ENCODE measurements at regions not wholly inside any gene's neighbourhood (a gene's known extent, or its start where the extent isn't known, plus 50 kb on each side); places are given as distances from the start of the nearest gene placed in this dataset.
"Not testable (repeated sequence)": the region's sequence is repeated elsewhere in the genome, so short reads cannot be mapped to it uniquely, and the experiment has no call there.

DNA sequence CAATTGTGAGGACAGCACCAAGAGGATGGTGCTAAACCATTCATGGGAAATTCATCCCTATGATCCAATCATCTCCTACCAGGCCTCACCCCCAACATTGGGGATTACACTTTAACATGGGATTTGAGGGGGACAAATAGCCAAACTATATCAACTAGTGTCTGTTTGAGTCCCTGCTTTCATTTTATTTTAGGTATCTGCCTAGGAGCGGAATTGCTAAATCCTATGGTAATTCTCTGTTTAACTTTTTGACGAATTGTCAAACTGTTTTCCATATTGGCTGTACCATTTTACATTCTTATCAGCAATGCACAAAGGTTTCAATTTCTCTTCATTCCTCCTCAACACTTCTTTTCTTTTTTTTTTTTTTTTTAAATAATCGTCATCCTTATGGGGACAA is 318.4 kb upstream of the NRP1 start:
- H3K4me3 ChIP-seq = no peak overlapping the region
- peaks cover 0 to 7% (median 7%) of the 10 kb centered on the region in 3 donors for H3K9me3 ChIP-seq
- intact Hi-C loops (cut with DNase I) = no loop called here
- H3K27me3 ChIP-seq = no peaks in the 10 kb centered on the region
- H3K36me3 ChIP-seq = no peaks in the 10 kb centered on the region
- no peaks in the 10 kb centered on the region for H3K4me1 ChIP-seq
- no peak overlapping the region for H3K27ac ChIP-seq
- TF ChIP-seq, protein P1, sequence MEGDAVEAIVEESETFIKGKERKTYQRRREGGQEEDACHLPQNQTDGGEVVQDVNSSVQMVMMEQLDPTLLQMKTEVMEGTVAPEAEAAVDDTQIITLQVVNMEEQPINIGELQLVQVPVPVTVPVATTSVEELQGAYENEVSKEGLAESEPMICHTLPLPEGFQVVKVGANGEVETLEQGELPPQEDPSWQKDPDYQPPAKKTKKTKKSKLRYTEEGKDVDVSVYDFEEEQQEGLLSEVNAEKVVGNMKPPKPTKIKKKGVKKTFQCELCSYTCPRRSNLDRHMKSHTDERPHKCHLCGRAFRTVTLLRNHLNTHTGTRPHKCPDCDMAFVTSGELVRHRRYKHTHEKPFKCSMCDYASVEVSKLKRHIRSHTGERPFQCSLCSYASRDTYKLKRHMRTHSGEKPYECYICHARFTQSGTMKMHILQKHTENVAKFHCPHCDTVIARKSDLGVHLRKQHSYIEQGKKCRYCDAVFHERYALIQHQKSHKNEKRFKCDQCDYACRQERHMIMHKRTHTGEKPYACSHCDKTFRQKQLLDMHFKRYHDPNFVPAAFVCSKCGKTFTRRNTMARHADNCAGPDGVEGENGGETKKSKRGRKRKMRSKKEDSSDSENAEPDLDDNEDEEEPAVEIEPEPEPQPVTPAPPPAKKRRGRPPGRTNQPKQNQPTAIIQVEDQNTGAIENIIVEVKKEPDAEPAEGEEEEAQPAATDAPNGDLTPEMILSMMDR (IDR thresholded peaks at IDR 0.05) = no peak
- no peak for TF ChIP-seq POLR2A (IDR thresholded peaks at IDR 0.05)
- 86 to 96% methylated on average over 3 of the region's 3 CpGs for WGBS, 2 donors
- no peak for DNase-seq

DNA sequence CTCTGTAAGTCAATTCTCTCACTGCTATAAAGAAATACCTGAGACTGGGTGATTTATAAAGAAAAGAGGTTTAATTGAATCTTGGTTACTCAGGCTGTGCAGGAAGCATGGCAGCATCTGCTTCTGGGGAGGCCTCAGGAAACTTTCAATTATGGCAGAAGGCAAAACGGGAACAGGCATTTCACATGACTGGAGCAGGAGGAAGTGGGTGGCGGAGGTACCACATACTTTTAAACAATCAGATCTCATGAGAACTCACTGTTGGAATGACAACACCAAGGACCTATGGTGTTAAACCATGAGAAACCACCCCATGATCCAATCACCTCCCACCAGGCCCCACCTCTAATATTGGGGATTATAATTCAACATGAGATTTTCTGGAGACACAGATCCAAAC is 315.7 kb upstream of the NRP1 start:
- H3K9me3 ChIP-seq; intact Hi-C loops (cut with DNase I); H3K4me3 ChIP-seq; DNase-seq; H3K27ac ChIP-seq; H3K4me1 ChIP-seq; H3K27me3 ChIP-seq; H3K36me3 ChIP-seq: not testable (repeated sequence)
- WGBS, 2 donors = 68 to 77% methylated on average over 2 of the region's 2 CpGs

DNA sequence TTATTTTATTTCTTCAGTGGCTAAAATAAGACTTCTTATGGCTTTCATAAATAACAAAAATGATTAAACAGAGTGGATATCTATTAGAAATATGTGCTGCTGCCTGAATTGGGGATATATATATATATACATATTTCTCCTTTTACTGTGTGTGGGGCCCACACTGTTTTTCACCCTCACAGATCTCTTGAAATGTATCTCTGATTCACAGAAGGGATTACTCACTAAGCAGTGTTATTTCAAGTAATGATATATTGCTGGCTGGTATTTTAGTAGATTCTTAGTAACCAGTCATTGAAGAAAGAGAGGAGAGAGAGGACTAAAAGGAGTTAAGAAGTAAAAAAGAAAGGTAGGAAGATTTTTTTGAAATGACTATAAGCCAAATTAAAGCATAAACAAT is 308.6 kb upstream of the NRP1 start:
- Histone ChIP-seq H3K4me3 (no peak overlapping the region), H3K27me3 (no peaks in the 10 kb centered on the region), H3K9me3 (no peaks in the 10 kb centered on the region), H3K27ac (no peak overlapping the region), H3K36me3 (no peaks in the 10 kb centered on the region), H3K4me1 (no peaks in the 10 kb centered on the region)
- intact Hi-C loops (cut with DNase I) = no loop called here
- TF ChIP-seq, protein P1 (IDR thresholded peaks at IDR 0.05) = no peak
- TF ChIP-seq POLR2A (IDR thresholded peaks at IDR 0.05) = no peak
- DNase-seq = no peak

DNA sequence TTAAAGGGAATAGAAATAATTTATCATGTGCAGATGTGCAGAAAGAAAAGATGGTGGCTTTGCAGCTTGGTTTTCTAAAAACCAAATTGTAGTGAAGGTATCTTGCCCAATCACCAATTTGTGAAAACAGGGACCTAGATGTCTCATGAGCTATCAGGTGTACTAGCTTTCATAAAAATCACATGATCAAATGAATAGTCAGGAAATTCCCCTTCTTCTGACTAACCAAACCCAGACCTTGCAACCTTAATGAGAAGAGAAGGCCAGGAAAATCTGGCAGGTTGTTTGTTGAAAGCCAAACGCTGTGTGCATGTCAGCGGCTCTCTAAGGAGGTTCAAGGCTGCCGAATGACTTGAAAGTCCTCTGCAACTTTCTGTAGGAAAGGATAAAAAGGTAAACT is 304.4 kb upstream of the NRP1 start:
- H3K4me3 ChIP-seq = no peak overlapping the region
- no peak for DNase-seq
- TF ChIP-seq, protein P1 (IDR thresholded peaks at IDR 0.05) = no peak
- TF ChIP-seq POLR2A (IDR thresholded peaks at IDR 0.05) = no peak
- intact Hi-C loops (cut with DNase I) = no loop called here
- 38 to 48% methylated on average over 3 of the region's 3 CpGs for WGBS, 2 donors
- H3K36me3 ChIP-seq = no peaks in the 10 kb centered on the region
- no peaks in the 10 kb centered on the region for H3K9me3 ChIP-seq
- H3K4me1 ChIP-seq = no peaks in the 10 kb centered on the region
- H3K27me3 ChIP-seq = no peaks in the 10 kb centered on the region
- H3K27ac ChIP-seq = no peak overlapping the region

DNA sequence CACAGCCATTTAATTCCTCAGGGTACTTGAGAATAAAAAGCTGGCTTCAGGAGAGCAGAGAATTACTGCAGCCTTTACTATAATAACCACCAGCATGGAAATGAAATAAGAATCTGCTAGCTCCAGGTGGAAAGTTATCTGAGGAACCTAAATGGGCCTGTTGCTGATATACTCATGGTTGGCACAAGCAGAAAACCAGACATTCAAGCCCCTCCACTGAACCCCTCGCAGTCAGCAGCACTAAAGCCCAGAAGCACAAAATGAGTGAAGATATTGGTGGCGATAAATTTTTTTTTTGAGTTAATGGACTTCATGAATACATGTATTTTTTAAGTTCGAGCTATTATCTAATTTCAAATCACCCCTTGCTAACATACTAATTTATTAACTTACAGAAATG is 303.9 kb upstream of the NRP1 start:
- 84 to 90% methylated on average over 3 of the region's 3 CpGs for WGBS, 2 donors
- Histone ChIP-seq H3K4me1 (no peaks in the 10 kb centered on the region), H3K27ac (no peak overlapping the region), H3K36me3 (no peaks in the 10 kb centered on the region), H3K9me3 (no peaks in the 10 kb centered on the region), H3K27me3 (no peaks in the 10 kb centered on the region), H3K4me3 (no peak overlapping the region)
- no peak for DNase-seq
- intact Hi-C loops (cut with DNase I) = no loop called here
- TF ChIP-seq, protein P1 (IDR thresholded peaks at IDR 0.05) = no peak
- no peak for TF ChIP-seq POLR2A (IDR thresholded peaks at IDR 0.05)

DNA sequence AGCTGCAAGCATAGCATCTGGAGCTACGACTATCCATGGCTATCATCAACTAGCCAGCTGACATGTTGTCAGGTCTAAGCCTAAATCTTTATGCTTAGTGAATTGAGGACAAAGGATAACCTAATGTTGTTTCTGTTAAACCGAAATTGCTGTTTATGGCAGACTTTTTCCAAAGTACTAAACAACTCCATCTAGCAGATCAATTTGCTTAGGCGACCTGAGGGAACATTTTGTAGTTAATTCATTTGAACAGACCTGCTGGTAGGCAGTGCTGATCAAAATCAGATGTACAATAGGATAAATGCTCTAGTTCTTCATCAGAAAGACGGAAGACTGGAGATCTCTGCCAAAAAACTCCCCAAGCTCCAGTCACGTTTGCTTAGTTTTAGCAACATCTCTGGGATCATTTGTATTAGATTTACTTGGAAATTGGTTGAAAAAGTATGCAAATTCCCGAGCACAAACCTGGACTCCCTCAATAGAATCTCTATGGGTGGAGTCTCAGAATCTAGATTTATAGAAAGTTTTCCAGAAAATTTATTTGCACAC is 301.6 kb upstream of the NRP1 start:
- Histone ChIP-seq H3K9me3 (no peaks in the 10 kb centered on the region), H3K27me3 (no peaks in the 10 kb centered on the region), H3K4me1 (no peaks in the 10 kb centered on the region), H3K27ac (no peak overlapping the region), H3K4me3 (no peak overlapping the region), H3K36me3 (no peaks in the 10 kb centered on the region)
- no peak for DNase-seq
- 79 to 84% methylated on average over 6 of the region's 6 CpGs for WGBS, 2 donors
- TF ChIP-seq, protein P1 (IDR thresholded peaks at IDR 0.05) = no peak
- TF ChIP-seq POLR2A (IDR thresholded peaks at IDR 0.05) = no peak
- intact Hi-C loops (cut with DNase I) = no loop called here
